Panc1 (cell line): ENCODE measurements at regions not wholly inside any gene's neighbourhood (a gene's known extent, or its start where the extent isn't known, plus 50 kb on each side); places are given as distances from the start of the nearest gene placed in this dataset.

Experiments
- ATAC-seq: fragments of 200-7000 bp; cut with Tn5 transposase; 2 replicates; pipeline ENCODE4 v1.9.1; 2020; ENCODE audit warnings: mild to moderate bottlenecking, moderate library complexity
- BruUV-seq: library from RNA; stranded (reverse); fragments of 400-500 nt; replicated peaks from 2 replicates; lab custom pipeline; 2021; lab: Mats Ljungman, UMichigan
- CTCF ChIA-PET: fragments of 300-600 bp; sonication (Branson Sonifier 250); formaldehyde crosslinking; loops from one replicate; lab custom pipeline; 2022; ENCODE audit warnings: antibody characterized with exemption; lab: Charles Lee
- POLR2A ChIA-PET: fragments of 300-600 bp; sonication (Branson Sonifier 250); formaldehyde crosslinking; loops from one replicate; lab custom pipeline; 2022; ENCODE audit warnings: antibody characterized with exemption; lab: Charles Lee
- DNase-seq: peaks from one replicate; pipeline ENCODE4 v3.0.0-alpha.2; 2010; ENCODE audit warnings: low read depth, low spot score
- H3K27ac ChIP-seq: 2 replicates; pipeline ENCODE4 v1.5.1; 2011; ENCODE audit warnings: mild to moderate bottlenecking, low read length, inconsistent platforms
- H3K27me3 ChIP-seq: fragments of 200-500 bp; sonication (Bioruptor generic); 2 replicates; pipeline ENCODE4 v1.6.0; 2014; ENCODE audit warnings: low read length, inconsistent platforms; ENCODE audit not compliant: control insufficient read depth, insufficient read depth
- H3K36me3 ChIP-seq: fragments of 200-500 bp; sonication (Bioruptor generic); 2 replicates; pipeline ENCODE4 v1.5.1; 2014; ENCODE audit warnings: inconsistent platforms, mild to moderate bottlenecking, low read length, moderate library complexity; ENCODE audit not compliant: control insufficient read depth, insufficient read depth
- H3K4me1 ChIP-seq: 2 replicates; pipeline ENCODE4 v1.5.1; 2011; ENCODE audit warnings: inconsistent platforms, mild to moderate bottlenecking, low read length, moderate library complexity; ENCODE audit not compliant: control insufficient read depth, insufficient read depth
- H3K4me3 ChIP-seq, 2 experiments: 2 replicates each; pipeline ENCODE4 v1.5.1; 2011 to 2012; ENCODE audit warnings: low read depth in 2 of 2, low read length in 2 of 2, mild to moderate bottlenecking in 2 of 2, inconsistent platforms in 1 of 2, moderate library complexity in 1 of 2
- H3K9me3 ChIP-seq: fragments of 200-500 bp; sonication (Bioruptor generic); 2 replicates; pipeline ENCODE4 v1.5.1; 2014; ENCODE audit warnings: low read depth, mild to moderate bottlenecking, inconsistent platforms, low read length, moderate library complexity; ENCODE audit not compliant: control insufficient read depth, insufficient read depth
- CTCF ChIP-seq: fragments of 450-650 bp; IDR thresholded peaks from 2 replicates; pipeline ENCODE4 v1.5.1; 2017; ENCODE audit warnings: mild to moderate bottlenecking
- POLR2AphosphoS5 ChIP-seq: IDR thresholded peaks from 2 replicates; pipeline ENCODE4 v1.6.1; 2012; ENCODE audit warnings: mild to moderate bottlenecking, low read depth, low read length, moderate library complexity
- REST ChIP-seq, 2 experiments: IDR thresholded peaks; 2 replicates each; pipeline ENCODE4 v1.6.1; 2011 to 2012; ENCODE audit warnings: low read depth in 2 of 2, control low read depth in 1 of 2, low read length in 1 of 2, mild to moderate bottlenecking in 1 of 2, moderate library complexity in 1 of 2; ENCODE audit not compliant: insufficient read depth in 1 of 2
- SIN3A ChIP-seq: IDR thresholded peaks from 2 replicates; pipeline ENCODE4 v1.6.1; 2012; ENCODE audit warnings: low read depth, mild to moderate bottlenecking, low read length, moderate library complexity, borderline replicate concordance; ENCODE audit not compliant: insufficient read depth
- TCF7L2 ChIP-seq: IDR thresholded peaks from 2 replicates; pipeline ENCODE4 v1.6.1; 2011; ENCODE audit warnings: mild to moderate bottlenecking, low read depth, low read length, inconsistent platforms
- in situ Hi-C: cut with HindIII; loops from 2 replicates; pipeline ENCODE4 v1.10.0; 2016; ENCODE audit warnings: low sequenced_read_pairs, low pct_unique_long_range_greater_than_20kb
- intact Hi-C: fragments of 100-400 bp; cut with micrococcal nuclease; formaldehyde crosslinking; loops from one replicate; pipeline ENCODE4 v1.10.0; 2022; ENCODE audit not compliant: unreplicated experiment

DNA sequence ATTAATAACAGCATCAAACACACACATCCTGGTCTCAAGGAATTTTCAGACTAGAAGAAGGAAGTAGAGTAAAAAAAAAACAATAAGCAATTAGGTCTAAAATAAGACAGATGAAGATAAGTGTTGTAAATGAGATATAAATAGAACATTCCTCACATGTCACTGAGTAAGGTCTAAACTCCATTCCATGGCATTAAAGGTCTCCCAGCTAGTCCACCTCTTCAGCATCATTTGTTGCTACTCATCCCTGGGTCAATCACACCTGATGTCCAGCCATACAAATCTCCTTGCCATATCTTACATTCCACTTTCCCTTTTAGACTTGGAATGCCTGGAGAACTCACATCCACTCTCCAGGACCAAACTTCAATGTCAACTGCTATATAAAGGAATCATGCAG lies 214.1 kb upstream of the KLF4 start:
- Histone ChIP-seq H3K4me3 (no peak overlapping the region), H3K27me3 (no peaks in the 10 kb centered on the region), H3K27ac (no peak overlapping the region), H3K4me1 (no peaks in the 10 kb centered on the region), H3K36me3 (no peaks in the 10 kb centered on the region), H3K9me3 (no peaks in the 10 kb centered on the region)
- ATAC-seq (no peak), DNase-seq (no peak)
- no TSS peak for BruUV-seq
- ChIA-PET CTCF (no interaction called here), POLR2A (no interaction called here)
- TF ChIP-seq TCF7L2 = no peak
- TF ChIP-seq POLR2AphosphoS5 = no peak
- TF ChIP-seq SIN3A = no peak
- no peak for TF ChIP-seq CTCF
- intact Hi-C loops = no loop called here
- in situ Hi-C loops = no loop called here

- ChIA-PET POLR2A (no interaction called here), CTCF (no interaction called here)
- H3K9me3 ChIP-seq = no peaks in the 10 kb centered on the region
- ATAC-seq = no peak
- no peaks in the 10 kb centered on the region for H3K4me1 ChIP-seq
- DNase-seq = no peak
- no peaks in the 10 kb centered on the region for H3K36me3 ChIP-seq
- no peaks in the 10 kb centered on the region for H3K27me3 ChIP-seq
- H3K4me3 ChIP-seq = no peak overlapping the region
- intact Hi-C loops (no loop called here), in situ Hi-C loops (no loop called here)
- H3K27ac ChIP-seq = no peak overlapping the region
- TF ChIP-seq POLR2AphosphoS5 = no peak
- no peak for TF ChIP-seq REST (IDR thresholded peaks at IDR 0.05; ENCODE audit: insufficient read depth in 1 of 2, low read depth in 2 of 2, low read length in 1 of 2)
- TF ChIP-seq TCF7L2 = no peak
- no peak for TF ChIP-seq SIN3A
- TF ChIP-seq CTCF = no peak
- BruUV-seq = no TSS peak
Observed at GRCh38 chr9:107700847-107701246, 211.3 kb upstream of the KLF4 start.
